ENCODE measurements at regions not wholly inside any gene's neighbourhood (a gene's known extent, or its start where the extent isn't known, plus 50 kb on each side); places are given as distances from the start of the nearest gene placed in this dataset.
"Not testable (repeated sequence)": the region's sequence is repeated elsewhere in the genome, so short reads cannot be mapped to it uniquely, and the experiment has no call there.

DNA sequence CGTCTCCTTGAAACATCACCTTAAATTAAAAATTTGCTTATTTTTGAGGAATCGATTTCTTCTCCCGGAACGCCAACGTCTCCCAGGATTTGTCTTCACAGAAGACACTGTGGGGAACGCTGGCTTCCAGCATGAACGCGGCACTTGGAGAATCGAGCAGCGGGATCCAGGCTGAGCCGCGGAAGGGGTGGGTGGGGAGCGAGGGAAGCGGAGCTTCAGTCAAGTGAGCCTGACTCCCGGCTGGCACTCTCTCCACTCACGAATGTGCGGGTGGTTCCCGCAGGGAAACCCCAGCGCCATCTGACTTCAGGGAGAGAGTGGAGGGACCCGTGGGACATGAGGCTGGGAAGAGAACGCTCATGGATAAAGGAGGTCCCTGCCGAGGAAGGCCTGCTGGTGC lies 506.0 kb upstream of the TMEM132C start:
- no peak for DNase-seq

GRCh38 chr12:127761880-127762279 lies 505.1 kb upstream of the TMEM132C start:
- DNase-seq: no peak

GRCh38 chr12:127767656-127768055 lies 499.3 kb upstream of the TMEM132C start:
- DNase-seq: no peak

DNA sequence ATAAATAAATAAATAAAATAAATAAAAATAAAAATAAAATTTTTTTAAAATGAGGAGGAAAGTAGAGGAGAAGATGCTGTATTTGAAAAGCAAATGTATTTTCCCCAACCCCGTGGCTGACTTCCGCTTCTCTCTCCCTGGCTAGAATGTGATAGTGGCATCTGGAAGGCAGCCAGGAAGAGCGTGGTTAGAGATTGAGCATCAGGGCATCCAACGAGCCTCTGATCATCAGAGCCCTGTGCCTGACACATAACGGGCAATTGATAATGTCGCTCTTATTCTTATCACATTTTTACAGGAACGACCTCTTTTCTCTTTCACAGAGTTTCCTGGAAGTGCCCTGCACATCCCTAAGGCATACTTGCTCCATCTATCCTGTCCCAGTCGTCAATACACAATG lies 496.9 kb upstream of the TMEM132C start:
- no peak for DNase-seq

DNA sequence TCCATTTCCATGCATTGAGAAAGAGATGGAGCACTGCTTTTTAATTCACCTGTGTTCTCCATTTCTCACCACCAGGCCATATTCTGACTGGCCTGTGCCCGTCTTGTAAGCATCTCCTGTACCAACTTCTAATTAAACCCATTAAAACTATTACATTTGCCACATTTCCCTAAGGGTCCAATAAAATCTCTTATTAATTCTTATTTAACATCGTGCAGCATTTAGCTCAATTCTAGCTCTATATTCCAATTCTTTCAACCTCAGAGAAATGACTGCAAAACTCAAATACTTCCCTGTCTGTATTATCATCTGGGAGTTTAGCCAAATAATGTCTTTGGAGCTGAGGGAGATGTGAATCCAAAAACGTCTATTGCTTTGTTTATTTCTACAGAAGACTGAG lies 495.4 kb upstream of the TMEM132C start:
- DNase-seq: no peak

GRCh38 chr12:127773520-127773919 lies 493.4 kb upstream of the TMEM132C start:
- no peak for DNase-seq

GRCh38 chr12:127774828-127775227 lies 492.1 kb upstream of the TMEM132C start:
- DNase-seq: no peak

GRCh38 chr12:127779301-127780045 lies 487.5 kb upstream of the TMEM132C start:
- no peak for DNase-seq

DNA sequence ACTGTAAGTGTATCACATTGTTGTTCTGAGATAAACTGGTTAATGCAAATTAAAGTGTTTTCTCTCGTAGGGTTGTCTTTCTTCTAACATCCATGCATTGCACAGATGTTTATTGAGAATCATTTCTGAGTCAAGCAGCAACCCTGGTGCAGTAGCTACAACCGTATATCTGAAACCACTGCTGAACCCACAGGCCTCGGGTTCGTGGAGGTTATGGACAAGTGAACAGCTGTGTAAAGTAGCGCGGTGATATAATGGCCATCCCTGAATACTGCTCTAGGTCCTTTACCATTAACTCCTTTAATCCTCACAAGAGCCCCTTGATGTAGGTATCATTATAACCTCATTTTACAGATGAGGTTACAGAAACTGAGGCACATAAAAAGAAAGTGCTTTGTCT lies 486.1 kb upstream of the TMEM132C start:
- no peak for DNase-seq

DNA sequence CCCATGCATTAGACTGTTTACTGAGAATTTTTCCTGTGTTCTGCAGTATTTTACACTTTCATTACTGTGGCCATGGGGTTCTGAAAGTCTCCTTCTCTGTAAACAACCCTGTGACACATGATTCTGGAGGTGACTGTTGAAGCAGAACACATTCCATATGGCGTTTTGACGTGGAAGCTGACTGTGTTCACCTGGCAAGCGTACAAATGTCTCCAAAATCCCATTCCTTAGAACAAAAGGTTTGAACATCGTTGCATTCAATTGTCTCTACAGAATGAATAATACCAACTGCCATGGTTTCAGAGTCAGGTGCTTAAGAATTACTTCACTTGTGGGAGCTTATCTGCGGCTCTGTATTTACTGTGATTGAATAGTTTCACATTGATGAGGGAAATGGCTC lies 485.6 kb upstream of the TMEM132C start:
- DNase-seq: no peak

DNA sequence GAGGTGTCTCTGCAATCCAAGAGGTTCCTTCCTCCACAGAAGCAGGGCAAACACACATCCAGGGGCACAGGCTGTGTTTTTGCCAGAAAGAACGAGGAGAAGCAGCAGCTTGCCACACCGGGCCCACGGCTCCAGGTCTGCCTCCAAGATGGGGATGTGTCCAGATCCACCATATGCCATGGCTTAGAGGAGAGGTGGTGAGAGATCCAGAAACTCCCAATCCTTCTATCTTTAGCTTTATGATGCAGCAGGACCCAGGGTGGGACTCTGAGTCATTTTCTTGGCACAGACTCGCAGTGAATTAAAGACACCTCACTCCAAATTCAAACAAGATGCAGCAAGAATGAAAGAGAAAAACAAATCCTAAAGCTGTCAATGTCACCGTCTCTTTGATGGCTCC lies 481.4 kb upstream of the TMEM132C start:
- DNase-seq: no peak

GRCh38 chr12:127785986-127786590 lies 480.9 kb upstream of the TMEM132C start:
- no peak for DNase-seq

GRCh38 chr12:127787544-127787943 lies 479.4 kb upstream of the TMEM132C start:
- no peak for DNase-seq

DNA sequence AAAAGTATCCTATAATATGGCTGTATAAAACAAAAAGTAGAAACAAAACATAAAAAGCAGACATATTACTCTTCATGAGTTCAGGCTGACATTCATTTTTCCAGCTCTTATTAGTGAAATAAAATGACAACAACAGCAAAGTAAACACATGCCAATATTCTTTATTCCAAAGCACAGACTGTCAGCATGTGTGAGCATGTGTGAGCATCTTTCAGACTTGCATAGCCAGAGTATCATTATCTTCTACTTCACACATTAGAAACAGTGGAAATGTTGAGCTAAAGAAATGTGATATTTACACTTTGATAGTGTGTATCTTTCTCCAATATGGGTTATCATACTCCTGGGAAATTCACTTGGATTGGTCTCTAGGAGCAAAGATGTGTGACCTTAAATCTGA lies 476.6 kb upstream of the TMEM132C start:
- DNase-seq: no peak

GRCh38 chr12:127791217-127791616 lies 475.8 kb upstream of the TMEM132C start:
- DNase-seq: no peak

DNA sequence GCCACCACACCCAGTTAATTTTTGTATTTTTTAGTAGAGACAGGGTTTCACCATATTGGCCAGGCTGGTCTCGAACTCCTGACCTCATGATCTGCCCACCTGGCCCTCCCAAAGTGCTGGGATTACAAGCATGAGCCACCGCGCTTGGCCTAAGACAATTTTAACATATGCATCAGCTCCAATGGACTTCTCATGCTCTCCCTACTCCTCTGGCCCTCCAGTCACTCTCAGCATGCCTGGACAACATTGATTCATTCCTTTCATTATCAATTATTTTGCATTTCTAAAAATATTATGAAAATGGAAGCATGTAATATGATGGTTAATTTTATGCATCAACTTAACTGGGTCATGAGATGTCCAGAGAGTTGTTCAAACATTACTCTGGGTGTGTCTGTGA lies 469.1 kb upstream of the TMEM132C start:
- DNase-seq: no peak

GRCh38 chr12:127802271-127802670 lies 464.7 kb upstream of the TMEM132C start:
- no peak for DNase-seq

DNA sequence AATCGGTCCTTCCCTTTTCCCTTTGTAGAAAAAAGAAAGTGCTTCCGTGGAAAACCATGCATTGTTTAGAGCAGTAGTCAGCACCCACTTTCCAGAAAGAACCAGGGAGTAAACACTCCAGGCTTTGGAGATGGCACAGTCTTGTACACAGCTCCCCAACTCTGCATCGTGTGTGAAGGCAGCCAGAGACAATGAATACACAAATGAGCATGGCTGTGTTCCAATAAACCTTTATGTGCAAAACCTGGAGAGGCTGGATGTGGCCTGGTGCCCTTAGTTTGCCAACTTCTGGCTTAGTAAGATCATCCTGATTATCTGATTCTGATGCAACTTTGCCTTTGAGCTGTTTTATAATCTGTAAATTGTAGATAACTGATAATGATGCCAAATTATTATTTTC lies 463.4 kb upstream of the TMEM132C start:
- no peak for DNase-seq

DNA sequence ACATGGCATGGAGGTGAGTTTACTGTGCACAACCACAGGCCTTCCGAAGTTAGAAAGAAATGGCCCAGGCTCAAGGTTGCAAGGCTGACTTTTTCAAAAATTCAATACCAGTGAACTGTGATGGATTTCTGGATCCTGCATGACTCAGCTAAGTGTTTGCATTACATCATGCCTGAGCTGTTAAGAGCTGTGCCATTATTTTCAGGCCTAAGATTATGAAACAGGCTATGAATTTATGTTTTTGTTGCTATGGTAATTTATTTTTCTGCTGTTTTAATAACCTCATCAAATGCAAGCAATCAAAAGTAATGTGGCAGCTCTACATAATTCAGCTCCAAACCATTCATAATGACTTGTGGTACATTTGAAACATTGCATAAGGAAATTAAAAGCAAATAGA lies 457.7 kb upstream of the TMEM132C start:
- no peak for DNase-seq

DNA sequence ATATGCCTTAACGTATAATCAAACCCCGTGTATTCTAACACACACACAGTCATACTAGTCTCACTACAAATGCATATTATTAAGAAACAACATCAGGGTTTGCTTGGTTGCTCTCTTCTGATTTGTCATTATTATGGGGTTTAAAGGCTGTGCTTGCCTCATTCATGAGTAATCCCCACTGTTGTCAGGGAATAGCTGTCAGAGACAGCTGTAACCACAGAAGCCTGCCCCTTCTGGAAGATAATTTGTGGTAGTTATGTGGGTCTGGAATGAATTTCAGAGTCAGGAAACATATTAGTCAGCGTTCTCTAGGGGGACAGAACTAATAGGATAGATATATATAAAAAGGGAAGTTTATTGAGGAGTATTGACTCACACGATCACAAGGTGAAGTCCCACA lies 456.9 kb upstream of the TMEM132C start:
- DNase-seq: no peak

GRCh38 chr12:127810459-127810858 lies 456.5 kb upstream of the TMEM132C start:
- DNase-seq: not testable (repeated sequence)

DNA sequence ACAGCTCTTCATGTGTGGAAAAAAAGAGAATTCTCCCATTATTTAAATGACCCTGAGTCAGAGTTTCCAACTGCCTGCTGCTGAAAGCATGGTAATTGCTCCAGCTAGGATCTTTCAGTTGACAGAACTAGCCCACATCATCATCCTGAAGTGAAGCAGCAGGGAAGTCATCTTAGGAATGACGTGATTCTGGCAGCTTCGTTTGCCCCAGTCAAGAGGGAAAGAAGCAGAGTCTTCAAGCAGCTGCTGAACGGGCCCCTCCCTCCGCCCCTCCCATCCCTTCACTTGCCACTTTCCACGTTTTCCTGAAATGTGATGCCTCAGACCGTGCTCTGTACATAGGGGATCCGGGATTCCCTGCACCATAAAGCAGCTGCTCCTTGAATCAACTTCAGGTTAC lies 455.0 kb upstream of the TMEM132C start:
- DNase-seq: no peak

DNA sequence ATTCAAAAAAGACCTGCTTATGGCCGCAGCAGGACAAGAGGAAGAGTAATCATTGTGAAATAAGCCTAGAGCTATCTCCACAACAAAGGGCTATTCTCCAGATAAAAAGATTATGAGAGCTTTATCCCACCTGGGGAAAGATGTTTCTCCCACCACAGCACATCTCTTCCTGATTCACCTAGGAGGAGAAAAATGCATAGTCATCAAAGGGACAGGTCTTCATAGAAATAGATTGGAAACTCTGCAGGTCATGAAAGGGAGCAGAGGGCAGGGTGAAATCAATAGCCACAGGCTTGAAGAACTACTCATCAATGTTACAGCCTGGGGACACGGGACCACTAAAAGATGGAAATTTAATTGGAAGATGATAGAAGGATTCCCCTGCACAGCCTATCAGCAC lies 453.8 kb upstream of the TMEM132C start:
- DNase-seq: no peak

- DNase-seq: no peak
Measured at GRCh38 chr12:127819056-127819455, 447.9 kb upstream of the TMEM132C start.

DNA sequence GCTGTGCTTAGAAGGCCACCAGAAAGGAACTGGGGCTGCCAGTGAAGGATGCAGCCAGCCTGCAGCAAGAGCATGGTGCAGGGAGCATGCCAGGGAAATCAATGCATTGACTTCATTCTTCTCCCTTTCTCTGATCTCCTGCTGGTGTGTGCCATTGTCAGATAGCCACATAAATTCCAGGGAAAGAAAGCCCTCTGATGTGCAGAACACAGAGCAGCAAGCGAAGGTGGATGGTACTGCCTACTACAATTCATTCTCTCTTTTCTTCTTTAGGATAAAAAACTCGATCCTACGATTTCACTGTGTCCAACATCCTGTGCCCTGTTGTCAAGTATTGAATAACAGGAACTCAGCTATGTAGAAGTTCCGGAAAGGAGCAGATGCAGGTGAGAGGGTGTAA lies 446.7 kb upstream of the TMEM132C start:
- DNase-seq: no peak
